Embryonic facial prominence (tissue), 1 donor: ENCODE measurements at regions not wholly inside any gene's neighbourhood (a gene's known extent, or its start where the extent isn't known, plus 50 kb on each side); places are given as distances from the start of the nearest gene placed in this dataset.

ENCODE experiments used
- DNase-seq: peaks from one replicate; pipeline ENCODE4 v3.0.0-alpha.2; 2016; ENCODE audit errors: extremely low spot score

- no peak for DNase-seq
Measured at GRCh38 chr22:48606684-48607307, 1220.9 kb downstream of the BRD1 start.

GRCh38 chr22:48605856-48606481 lies 1221.7 kb downstream of the BRD1 start:
- DNase-seq, result no peak

- DNase-seq, result no peak
Measured at GRCh38 chr22:48605125-48605524, 1222.5 kb downstream of the BRD1 start.

GRCh38 chr22:48603621-48604320 lies 1223.9 kb downstream of the BRD1 start:
- no peak for DNase-seq

- DNase-seq, result no peak
Measured at GRCh38 chr22:48602805-48603518, 1224.7 kb downstream of the BRD1 start.

GRCh38 chr22:48600681-48601080 lies 1227.0 kb downstream of the BRD1 start:
- DNase-seq, result no peak

- DNase-seq, result no peak
Measured at GRCh38 chr22:48600171-48600570, 1227.5 kb downstream of the BRD1 start.

GRCh38 chr22:48599346-48599745 lies 1228.3 kb downstream of the BRD1 start:
- no peak for DNase-seq

GRCh38 chr22:48596111-48596850 lies 1231.4 kb downstream of the BRD1 start:
- DNase-seq, result no peak

GRCh38 chr22:48595511-48595905 lies 1232.2 kb downstream of the BRD1 start:
- no peak for DNase-seq

GRCh38 chr22:48594757-48595510 lies 1232.7 kb downstream of the BRD1 start:
- no peak for DNase-seq

- no peak for DNase-seq
Measured at GRCh38 chr22:48594016-48594756, 1233.5 kb downstream of the BRD1 start.

- DNase-seq, result no peak
Measured at GRCh38 chr22:48593551-48593950, 1234.1 kb downstream of the BRD1 start.

- DNase-seq, result no peak
Measured at GRCh38 chr22:48592931-48593330, 1234.7 kb downstream of the BRD1 start.

- no peak for DNase-seq
Measured at GRCh38 chr22:48592488-48592887, 1235.2 kb downstream of the BRD1 start.

GRCh38 chr22:48592066-48592345 lies 1235.7 kb downstream of the BRD1 start:
- no peak for DNase-seq

- no peak for DNase-seq
Measured at GRCh38 chr22:48591286-48592065, 1236.2 kb downstream of the BRD1 start.

GRCh38 chr22:48589901-48590300 lies 1237.8 kb downstream of the BRD1 start:
- DNase-seq, result no peak

GRCh38 chr22:48588878-48589450 lies 1238.7 kb downstream of the BRD1 start:
- no peak for DNase-seq
